Right ventricle myocardium inferior (tissue), 1 donor: ENCODE measurements at regions not wholly inside any gene's neighbourhood (a gene's known extent, or its start where the extent isn't known, plus 50 kb on each side); places are given as distances from the start of the nearest gene placed in this dataset.

Experiments used
- ATAC-seq: fragments of 200-7000 bp; cut with Tn5 transposase; one replicate; pipeline ENCODE4 v1.9.1; 2020; ENCODE audit warnings: mild to moderate bottlenecking, moderate library complexity
- DNase-seq: peaks from one replicate; pipeline ENCODE4 v3.0.0; 2021; ENCODE audit errors: missing footprints
- intact Hi-C: fragments of 100-400 bp; cut with DNase I; formaldehyde crosslinking; loops from one replicate; pipeline ENCODE4 v1.11.0; 2022
- donor health status: DM: no; HTN: yes; CAD: no; lungs with severe emphysema.

- intact Hi-C loops, result no loop called here
- ATAC-seq, result no peak
Observed at GRCh38 chr1:200464784-200465400, 55.1 kb upstream of the ZNF281 start.

More at GRCh38 chr1:200464784-200465400, 55.1 kb upstream of the ZNF281 start:
- DNase-seq, result no peak
